Astrocyte (in vitro differentiated cells and primary cell): ENCODE measurements at regions not wholly inside any gene's neighbourhood (a gene's known extent, or its start where the extent isn't known, plus 50 kb on each side); places are given as distances from the start of the nearest gene placed in this dataset.
A peak's percentile ranks its signal among the peaks of the same experiment; 100 is the strongest.

ENCODE experiments used
- DNase-seq: peaks from one replicate; pipeline ENCODE4 v3.0.0-alpha.2; 2010; ENCODE audit warnings: low read depth
- FAIRE-seq: peaks from 2 replicates; lab custom pipeline; 2011; peaks lifted over from hg19 to GRCh38; lab: Jason Lieb, UNC
- H2AFZ ChIP-seq: 2 replicates; pipeline ENCODE4 v1.6.0; 2012; ENCODE audit warnings: low read depth, low read length, inconsistent platforms
- H3K27ac ChIP-seq: 2 replicates; pipeline ENCODE4 v1.5.1; 2011; ENCODE audit warnings: low read depth, low read length, inconsistent platforms
- H3K27me3 ChIP-seq: 2 replicates; pipeline ENCODE4 v1.6.0; 2011; ENCODE audit warnings: low read length, inconsistent platforms; ENCODE audit not compliant: insufficient read depth
- H3K36me3 ChIP-seq: 2 replicates; pipeline ENCODE4 v1.5.1; 2011; ENCODE audit warnings: low read length, inconsistent platforms; ENCODE audit not compliant: insufficient read depth
- H3K4me1 ChIP-seq: 2 replicates; pipeline ENCODE4 v1.5.1; 2011; ENCODE audit warnings: low read length, inconsistent platforms; ENCODE audit not compliant: insufficient read depth
- H3K4me2 ChIP-seq: 2 replicates; pipeline ENCODE4 v1.6.0; 2012; ENCODE audit warnings: low read length, inconsistent platforms
- H3K4me3 ChIP-seq: 2 replicates; pipeline ENCODE4 v1.5.1; 2011; ENCODE audit warnings: low read depth, mild to moderate bottlenecking, low read length, inconsistent platforms; ENCODE audit not compliant: insufficient read depth
- H3K79me2 ChIP-seq: 2 replicates; pipeline ENCODE4 v1.6.0; 2012; ENCODE audit warnings: mild to moderate bottlenecking, low read length, inconsistent platforms; ENCODE audit not compliant: insufficient read depth
- H3K9ac ChIP-seq: 2 replicates; pipeline ENCODE4 v1.6.0; 2012; ENCODE audit warnings: mild to moderate bottlenecking, low read length, inconsistent platforms
- H3K9me3 ChIP-seq: 2 replicates; pipeline ENCODE4 v1.5.1; 2012; ENCODE audit warnings: low read depth, mild to moderate bottlenecking, low read length, inconsistent platforms; ENCODE audit not compliant: insufficient read depth
- H4K20me1 ChIP-seq: 2 replicates; pipeline ENCODE4 v1.6.0; 2012; ENCODE audit warnings: low read length, inconsistent platforms; ENCODE audit not compliant: insufficient read depth
- H3K27ac Mint-ChIP-seq: one replicate; pipeline ENCODE4 v1.8.0; 2021; ENCODE audit warnings: mild to moderate bottlenecking, mixed read lengths; ENCODE audit not compliant: unreplicated experiment
- H3K27me3 Mint-ChIP-seq: one replicate; pipeline ENCODE4 v1.8.0; 2021; ENCODE audit warnings: low read depth, mixed read lengths; ENCODE audit not compliant: unreplicated experiment
- H3K36me3 Mint-ChIP-seq: one replicate; pipeline ENCODE4 v1.8.0; 2021; ENCODE audit warnings: low read depth, mixed read lengths; ENCODE audit not compliant: unreplicated experiment
- H3K4me1 Mint-ChIP-seq: one replicate; pipeline ENCODE4 v1.8.0; 2021; ENCODE audit warnings: low read depth, mixed read lengths; ENCODE audit not compliant: unreplicated experiment
- H3K4me3 Mint-ChIP-seq: one replicate; pipeline ENCODE4 v1.8.0; 2021; ENCODE audit warnings: mild to moderate bottlenecking, moderate library complexity, mixed read lengths; ENCODE audit not compliant: unreplicated experiment
- H3K9me3 Mint-ChIP-seq: one replicate; pipeline ENCODE4 v1.8.0; 2021; ENCODE audit warnings: mild to moderate bottlenecking, mixed read lengths; ENCODE audit not compliant: unreplicated experiment
- EZH2 ChIP-seq: IDR thresholded peaks from 2 replicates; pipeline ENCODE4 v1.6.1; 2012; ENCODE audit warnings: mild to moderate bottlenecking, low read length, inconsistent platforms; ENCODE audit not compliant: insufficient read depth
- TF ChIP-seq, protein P1 (sequence below): IDR thresholded peaks from 2 replicates; pipeline ENCODE4 v1.5.1; 2011; ENCODE audit warnings: low read depth, mild to moderate bottlenecking, inconsistent platforms, low read length, moderate library complexity; ENCODE audit not compliant: insufficient read depth

DNA sequence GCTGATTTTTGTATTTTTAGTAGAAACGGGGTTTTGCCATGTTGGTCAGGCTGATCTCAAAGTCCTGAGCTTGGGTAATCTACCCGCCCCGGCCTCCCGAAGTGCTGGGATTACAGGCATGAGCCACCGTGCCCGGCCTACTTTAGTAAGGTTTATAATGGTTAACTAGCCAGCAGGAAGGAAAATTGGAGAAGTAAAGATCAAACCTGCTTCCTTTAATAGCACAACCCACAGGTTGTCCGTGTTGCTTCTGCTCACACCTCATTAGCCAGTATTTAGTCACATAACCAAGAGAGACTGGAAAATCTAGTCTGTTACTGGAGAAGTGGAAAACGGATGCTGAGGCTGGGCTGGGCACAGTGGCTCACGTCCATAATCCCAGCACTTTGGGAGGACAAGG, 51.9 kb upstream of the TBL1XR1 start:
- Mint-ChIP-seq H3K36me3 (no peaks in the 10 kb centered on the region), H3K9me3 (peaks cover 3% of the 10 kb centered on the region), H3K27me3 (no peaks in the 10 kb centered on the region), H3K27ac (no peak overlapping the region), H3K4me3 (no peak overlapping the region), H3K4me1 (peaks cover 5% of the 10 kb centered on the region)
- no peak overlapping the region for H3K9ac ChIP-seq
- H4K20me1 ChIP-seq, result no peaks in the 10 kb centered on the region
- FAIRE-seq, result no peak
- no peaks in the 10 kb centered on the region for H3K4me1 ChIP-seq
- no peak overlapping the region for H3K4me3 ChIP-seq
- no peak overlapping the region for H2AFZ ChIP-seq
- H3K9me3 ChIP-seq, result no peaks in the 10 kb centered on the region
- DNase-seq, result no peak
- no peak overlapping the region for H3K27ac ChIP-seq
- TF ChIP-seq, protein P1, sequence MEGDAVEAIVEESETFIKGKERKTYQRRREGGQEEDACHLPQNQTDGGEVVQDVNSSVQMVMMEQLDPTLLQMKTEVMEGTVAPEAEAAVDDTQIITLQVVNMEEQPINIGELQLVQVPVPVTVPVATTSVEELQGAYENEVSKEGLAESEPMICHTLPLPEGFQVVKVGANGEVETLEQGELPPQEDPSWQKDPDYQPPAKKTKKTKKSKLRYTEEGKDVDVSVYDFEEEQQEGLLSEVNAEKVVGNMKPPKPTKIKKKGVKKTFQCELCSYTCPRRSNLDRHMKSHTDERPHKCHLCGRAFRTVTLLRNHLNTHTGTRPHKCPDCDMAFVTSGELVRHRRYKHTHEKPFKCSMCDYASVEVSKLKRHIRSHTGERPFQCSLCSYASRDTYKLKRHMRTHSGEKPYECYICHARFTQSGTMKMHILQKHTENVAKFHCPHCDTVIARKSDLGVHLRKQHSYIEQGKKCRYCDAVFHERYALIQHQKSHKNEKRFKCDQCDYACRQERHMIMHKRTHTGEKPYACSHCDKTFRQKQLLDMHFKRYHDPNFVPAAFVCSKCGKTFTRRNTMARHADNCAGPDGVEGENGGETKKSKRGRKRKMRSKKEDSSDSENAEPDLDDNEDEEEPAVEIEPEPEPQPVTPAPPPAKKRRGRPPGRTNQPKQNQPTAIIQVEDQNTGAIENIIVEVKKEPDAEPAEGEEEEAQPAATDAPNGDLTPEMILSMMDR, result no peak
- H3K79me2 ChIP-seq, result no peaks in the 10 kb centered on the region
- no peaks in the 10 kb centered on the region for H3K36me3 ChIP-seq
- H3K27me3 ChIP-seq, result no peaks in the 10 kb centered on the region
- no peak overlapping the region for H3K4me2 ChIP-seq

- H3K4me1 ChIP-seq, result no peaks in the 10 kb centered on the region
- H3K27me3 ChIP-seq, result no peaks in the 10 kb centered on the region
- Mint-ChIP-seq H3K9me3 (peaks cover 3% of the 10 kb centered on the region), H3K4me1 (peaks cover 5% of the 10 kb centered on the region), H3K36me3 (no peaks in the 10 kb centered on the region), H3K27ac (peak overlapping the region; percentile 67), H3K27me3 (no peaks in the 10 kb centered on the region), H3K4me3 (no peak overlapping the region)
- DNase-seq (no peak), FAIRE-seq (no peak)
- H4K20me1 ChIP-seq, result no peaks in the 10 kb centered on the region
- H3K36me3 ChIP-seq, result no peaks in the 10 kb centered on the region
- H3K9me3 ChIP-seq, result no peaks in the 10 kb centered on the region
- TF ChIP-seq, protein P1, result no peak
- TF ChIP-seq EZH2, result no peak
- H3K4me2 ChIP-seq, result no peak overlapping the region
- no peaks in the 10 kb centered on the region for H3K79me2 ChIP-seq
- H3K27ac ChIP-seq, result no peak overlapping the region
- no peak overlapping the region for H2AFZ ChIP-seq
- H3K9ac ChIP-seq, result no peak overlapping the region
- no peak overlapping the region for H3K4me3 ChIP-seq
These were observed 52.9 kb upstream of the TBL1XR1 start for GRCh38 chr3:177250151-177250550.

DNA sequence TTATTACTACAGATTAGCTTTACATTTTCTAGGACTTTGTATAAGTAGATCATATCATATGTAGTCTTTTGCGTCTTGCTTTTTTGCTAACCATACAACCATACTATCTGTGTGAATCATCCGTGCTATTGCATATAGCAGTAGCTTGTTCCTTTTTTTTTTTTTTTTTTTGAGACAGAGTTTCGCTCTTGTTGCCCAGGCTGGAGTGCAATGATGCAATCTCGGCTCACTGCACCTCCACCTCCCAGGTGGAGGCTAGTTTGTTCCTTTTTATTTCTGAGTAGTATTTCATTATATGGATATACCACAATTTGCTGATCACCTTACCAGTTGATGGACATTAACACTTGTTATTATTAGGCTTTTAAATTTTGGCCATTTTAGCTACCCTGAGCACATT, 54.5 kb upstream of the TBL1XR1 start:
- H3K4me3 Mint-ChIP-seq, result no peak overlapping the region
- Histone ChIP-seq H2AFZ (no peak overlapping the region), H3K4me1 (no peaks in the 10 kb centered on the region), H4K20me1 (no peaks in the 10 kb centered on the region), H3K27ac (no peak overlapping the region), H3K4me3 (no peak overlapping the region), H3K9me3 (no peaks in the 10 kb centered on the region), H3K27me3 (no peaks in the 10 kb centered on the region), H3K4me2 (no peak overlapping the region), H3K9ac (no peak overlapping the region), H3K36me3 (no peaks in the 10 kb centered on the region), H3K79me2 (no peaks in the 10 kb centered on the region)
- no peaks in the 10 kb centered on the region for H3K27me3 Mint-ChIP-seq
- H3K27ac Mint-ChIP-seq, result no peak overlapping the region
- H3K36me3 Mint-ChIP-seq, result no peaks in the 10 kb centered on the region
- FAIRE-seq, result no peak
- H3K4me1 Mint-ChIP-seq, result peaks cover 5% of the 10 kb centered on the region
- no peak for DNase-seq
- peaks cover 3% of the 10 kb centered on the region for H3K9me3 Mint-ChIP-seq
- TF ChIP-seq, protein P1, result no peak
- no peak for TF ChIP-seq EZH2
